ENCODE measurements at regions not wholly inside any gene's neighbourhood (a gene's known extent, or its start where the extent isn't known, plus 50 kb on each side); places are given as distances from the start of the nearest gene placed in this dataset.

- no peak for DNase-seq (ENCODE audit: low spot score)
- in situ Hi-C loops (cut with MboI; ENCODE audit: low sequenced_read_pairs, unreplicated experiment), result no loop called here
- TF ChIP-seq, protein P1, sequence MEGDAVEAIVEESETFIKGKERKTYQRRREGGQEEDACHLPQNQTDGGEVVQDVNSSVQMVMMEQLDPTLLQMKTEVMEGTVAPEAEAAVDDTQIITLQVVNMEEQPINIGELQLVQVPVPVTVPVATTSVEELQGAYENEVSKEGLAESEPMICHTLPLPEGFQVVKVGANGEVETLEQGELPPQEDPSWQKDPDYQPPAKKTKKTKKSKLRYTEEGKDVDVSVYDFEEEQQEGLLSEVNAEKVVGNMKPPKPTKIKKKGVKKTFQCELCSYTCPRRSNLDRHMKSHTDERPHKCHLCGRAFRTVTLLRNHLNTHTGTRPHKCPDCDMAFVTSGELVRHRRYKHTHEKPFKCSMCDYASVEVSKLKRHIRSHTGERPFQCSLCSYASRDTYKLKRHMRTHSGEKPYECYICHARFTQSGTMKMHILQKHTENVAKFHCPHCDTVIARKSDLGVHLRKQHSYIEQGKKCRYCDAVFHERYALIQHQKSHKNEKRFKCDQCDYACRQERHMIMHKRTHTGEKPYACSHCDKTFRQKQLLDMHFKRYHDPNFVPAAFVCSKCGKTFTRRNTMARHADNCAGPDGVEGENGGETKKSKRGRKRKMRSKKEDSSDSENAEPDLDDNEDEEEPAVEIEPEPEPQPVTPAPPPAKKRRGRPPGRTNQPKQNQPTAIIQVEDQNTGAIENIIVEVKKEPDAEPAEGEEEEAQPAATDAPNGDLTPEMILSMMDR (IDR thresholded peaks at IDR 0.05; ENCODE audit: borderline replicate concordance, control extremely low read depth, extremely low read depth, insufficient read depth, missing control alignments), result no peak
Observed at GRCh38 chr12:60391051-60391450, 795.2 kb downstream of the SLC16A7 start.

- TF ChIP-seq, protein P1 (IDR thresholded peaks at IDR 0.05; ENCODE audit: borderline replicate concordance, control extremely low read depth, extremely low read depth, insufficient read depth, missing control alignments), result no peak
- no peak for DNase-seq (ENCODE audit: low spot score)
- in situ Hi-C loops (cut with MboI; ENCODE audit: low sequenced_read_pairs, unreplicated experiment), result no loop called here
Observed at GRCh38 chr12:60391791-60392190, 796.0 kb downstream of the SLC16A7 start.

GRCh38 chr12:60393093-60393492 lies 797.3 kb downstream of the SLC16A7 start:
- DNase-seq (ENCODE audit: low spot score), result no peak
- TF ChIP-seq, protein P1 (IDR thresholded peaks at IDR 0.05; ENCODE audit: borderline replicate concordance, control extremely low read depth, extremely low read depth, insufficient read depth, missing control alignments), result no peak
- in situ Hi-C loops (cut with MboI; ENCODE audit: low sequenced_read_pairs, unreplicated experiment), result no loop called here

GRCh38 chr12:60394665-60395064 lies 798.8 kb downstream of the SLC16A7 start:
- no peak for DNase-seq (ENCODE audit: low spot score)
- TF ChIP-seq, protein P1 (IDR thresholded peaks at IDR 0.05; ENCODE audit: borderline replicate concordance, control extremely low read depth, extremely low read depth, insufficient read depth, missing control alignments), result no peak
- in situ Hi-C loops (cut with MboI; ENCODE audit: low sequenced_read_pairs, unreplicated experiment), result no loop called here

DNA sequence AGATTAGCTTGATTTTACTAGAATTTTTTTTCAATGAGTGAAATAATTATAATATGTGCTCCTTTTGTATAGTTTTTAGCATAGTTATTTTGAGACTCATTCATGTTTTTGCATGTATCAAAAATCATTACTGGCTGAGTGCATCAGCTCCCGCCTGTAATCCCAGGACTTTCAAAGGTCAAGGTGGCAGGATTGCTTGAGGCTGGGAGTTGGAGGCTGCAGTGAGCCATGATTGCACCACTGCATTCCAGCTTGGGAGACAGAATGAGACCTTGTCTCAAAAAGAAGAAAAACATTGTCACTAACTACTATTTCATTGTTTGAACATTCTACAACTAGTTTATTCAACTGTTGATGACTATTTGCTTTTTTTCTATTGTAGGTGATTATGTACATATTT lies 802.7 kb downstream of the SLC16A7 start:
- TF ChIP-seq, protein P1 (IDR thresholded peaks at IDR 0.05; ENCODE audit: borderline replicate concordance, control extremely low read depth, extremely low read depth, insufficient read depth, missing control alignments), result no peak
- in situ Hi-C loops (cut with MboI; ENCODE audit: low sequenced_read_pairs, unreplicated experiment), result no loop called here
- DNase-seq (ENCODE audit: low spot score), result no peak

DNA sequence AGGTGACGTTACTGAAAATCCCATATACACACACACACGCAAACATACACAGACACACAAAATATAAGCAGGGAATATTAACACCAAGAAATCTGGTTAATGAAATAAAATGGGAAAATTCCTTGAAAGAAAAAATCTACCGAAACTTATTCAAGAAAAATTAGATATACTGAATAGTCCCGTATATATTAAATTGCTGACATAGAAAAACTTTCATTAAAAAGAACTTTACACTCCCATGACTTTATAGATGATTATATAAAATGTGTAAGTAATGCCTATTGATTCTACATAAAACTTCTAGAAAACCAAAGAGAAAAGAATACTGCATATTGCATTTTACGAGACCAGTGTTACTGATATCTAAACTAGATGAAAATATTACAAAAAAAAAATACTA lies 803.2 kb downstream of the SLC16A7 start:
- DNase-seq (ENCODE audit: low spot score), result no peak
- TF ChIP-seq, protein P1 (IDR thresholded peaks at IDR 0.05; ENCODE audit: borderline replicate concordance, control extremely low read depth, extremely low read depth, insufficient read depth, missing control alignments), result no peak
- in situ Hi-C loops (cut with MboI; ENCODE audit: low sequenced_read_pairs, unreplicated experiment), result no loop called here

DNA sequence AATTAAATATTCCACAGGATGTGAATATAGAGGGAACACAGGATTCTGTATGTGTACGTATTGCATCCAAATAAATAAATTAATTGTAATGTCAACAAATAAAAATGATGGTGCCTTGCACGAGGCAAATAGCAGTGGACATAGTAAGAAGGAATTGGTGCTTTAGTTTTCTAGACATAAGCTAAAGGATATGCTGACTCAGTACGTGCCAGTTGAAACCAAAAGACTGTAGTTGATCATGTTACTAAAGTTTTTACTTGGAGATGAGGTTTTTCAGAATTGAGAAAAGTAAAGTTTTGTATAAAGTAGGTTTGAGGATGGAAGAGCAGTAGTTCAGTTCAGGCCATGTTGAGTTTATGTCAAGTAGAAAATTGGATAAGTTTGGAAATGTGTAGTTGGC lies 807.2 kb downstream of the SLC16A7 start:
- TF ChIP-seq, protein P1 (IDR thresholded peaks at IDR 0.05; ENCODE audit: borderline replicate concordance, control extremely low read depth, extremely low read depth, insufficient read depth, missing control alignments), result no peak
- in situ Hi-C loops (cut with MboI; ENCODE audit: low sequenced_read_pairs, unreplicated experiment), result no loop called here
- DNase-seq (ENCODE audit: low spot score), result no peak

Data from GM13976 (cell line).